ENCODE measurements at regions not wholly inside any gene's neighbourhood (a gene's known extent, or its start where the extent isn't known, plus 50 kb on each side); places are given as distances from the start of the nearest gene placed in this dataset.

GRCh38 chr15:62798536-62798935, 244.0 kb upstream of the TPM1 start:
- no peak for DNase-seq (ENCODE audit: low read depth in 3 of 3)

DNA sequence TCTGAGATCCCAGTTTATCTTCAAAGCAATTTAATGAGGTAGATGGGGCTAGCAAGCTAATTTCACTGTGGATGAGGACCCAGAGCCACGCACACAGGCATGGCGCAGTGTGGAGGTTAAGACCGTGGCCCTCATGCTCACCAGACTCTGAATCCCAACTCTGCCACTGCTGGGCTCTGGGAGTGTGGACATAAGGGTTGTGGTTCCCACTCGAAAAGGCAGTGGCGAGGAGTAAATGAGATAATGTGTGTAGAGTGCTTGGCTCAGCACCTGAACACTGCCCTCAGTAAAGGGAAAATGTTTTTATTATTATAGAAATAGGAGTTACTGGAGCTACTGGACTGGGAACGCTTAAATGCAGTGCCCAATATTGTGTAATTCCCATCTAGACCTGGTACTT, 243.5 kb upstream of the TPM1 start:
- DNase-seq (ENCODE audit: low read depth in 3 of 3), result no peak

DNA sequence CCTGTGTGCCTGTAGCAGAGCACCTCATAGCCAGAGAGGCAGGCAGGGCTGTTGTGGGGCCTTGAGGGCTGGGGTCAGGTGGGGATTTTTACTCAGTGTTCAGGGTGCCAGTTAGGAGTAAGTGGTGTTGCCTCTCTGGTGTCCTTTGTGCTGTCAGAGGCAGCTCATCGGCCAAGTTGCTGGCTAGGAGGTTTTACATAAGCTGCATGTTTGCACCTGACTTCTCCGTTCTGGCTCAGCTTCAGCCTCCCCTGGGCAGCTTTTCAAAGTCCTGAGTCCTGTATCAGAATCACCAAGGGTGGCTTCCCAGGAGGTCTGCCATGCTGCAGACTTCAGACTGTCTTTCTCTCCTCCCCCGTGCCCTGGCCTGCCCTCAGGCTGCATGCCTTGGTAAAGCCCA, 242.6 kb upstream of the TPM1 start:
- no peak for DNase-seq (ENCODE audit: low read depth in 3 of 3)

- no peak for DNase-seq (ENCODE audit: low read depth in 3 of 3)
These were observed 239.9 kb upstream of the TPM1 start for GRCh38 chr15:62802612-62803011.

DNA sequence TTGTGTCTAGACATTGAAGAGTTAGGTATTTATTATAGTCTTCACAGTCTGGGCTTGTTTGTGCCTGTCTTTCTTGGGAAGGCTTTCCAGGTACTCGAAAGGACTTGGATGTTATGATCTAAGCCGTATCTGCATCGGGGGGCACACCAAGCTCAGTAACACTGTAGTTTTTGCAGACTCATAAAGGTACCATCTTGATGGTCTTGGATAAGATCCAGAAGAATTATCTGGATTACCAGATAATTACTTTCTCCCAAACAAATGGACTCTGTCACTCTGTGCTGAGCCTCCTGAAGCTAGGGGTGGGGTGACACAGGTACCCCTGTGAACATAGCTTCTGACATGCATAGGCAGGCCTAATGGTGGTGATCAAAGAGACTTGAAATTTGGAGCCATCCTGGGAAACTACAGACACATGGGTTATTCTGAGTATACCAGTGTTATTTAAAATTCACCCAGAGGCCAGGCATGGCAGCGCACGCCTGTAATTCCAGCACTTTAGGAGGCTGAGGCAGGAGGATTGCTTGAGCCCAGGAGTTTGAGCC, 238.6 kb upstream of the TPM1 start:
- DNase-seq (ENCODE audit: low read depth in 3 of 3), result no peak

GRCh38 chr15:62805502-62805901, 237.0 kb upstream of the TPM1 start:
- DNase-seq (ENCODE audit: low read depth in 3 of 3), result no peak

DNA sequence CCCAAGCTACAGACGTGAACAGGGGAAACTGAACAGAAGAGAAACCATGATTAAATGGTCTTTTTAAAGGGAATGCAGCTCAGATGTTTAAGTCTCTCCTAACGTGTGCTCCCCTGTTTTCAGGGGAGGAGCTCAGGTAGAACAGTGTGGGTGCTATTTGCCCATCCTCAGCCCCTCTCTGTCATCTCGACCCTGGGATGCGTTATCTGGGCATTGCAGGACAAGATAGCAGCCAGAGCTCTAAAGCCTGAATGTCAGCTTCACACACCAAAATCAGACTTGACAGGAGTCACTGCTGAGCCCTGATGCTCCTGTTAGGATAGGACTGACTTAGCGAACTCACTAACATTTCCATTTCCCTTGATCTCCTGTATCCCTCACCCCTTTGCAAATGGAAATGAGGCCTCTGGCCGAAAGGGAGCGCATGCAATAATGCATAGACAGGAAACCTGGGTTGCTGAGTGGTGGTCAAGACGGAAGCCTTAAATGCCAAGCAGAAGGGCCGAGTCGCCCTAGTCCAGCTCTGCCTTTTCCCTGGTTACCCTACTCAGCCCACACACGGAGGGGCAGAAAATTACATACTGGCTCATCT, 234.9 kb upstream of the TPM1 start:
- no peak for DNase-seq (ENCODE audit: low read depth in 3 of 3)

DNA sequence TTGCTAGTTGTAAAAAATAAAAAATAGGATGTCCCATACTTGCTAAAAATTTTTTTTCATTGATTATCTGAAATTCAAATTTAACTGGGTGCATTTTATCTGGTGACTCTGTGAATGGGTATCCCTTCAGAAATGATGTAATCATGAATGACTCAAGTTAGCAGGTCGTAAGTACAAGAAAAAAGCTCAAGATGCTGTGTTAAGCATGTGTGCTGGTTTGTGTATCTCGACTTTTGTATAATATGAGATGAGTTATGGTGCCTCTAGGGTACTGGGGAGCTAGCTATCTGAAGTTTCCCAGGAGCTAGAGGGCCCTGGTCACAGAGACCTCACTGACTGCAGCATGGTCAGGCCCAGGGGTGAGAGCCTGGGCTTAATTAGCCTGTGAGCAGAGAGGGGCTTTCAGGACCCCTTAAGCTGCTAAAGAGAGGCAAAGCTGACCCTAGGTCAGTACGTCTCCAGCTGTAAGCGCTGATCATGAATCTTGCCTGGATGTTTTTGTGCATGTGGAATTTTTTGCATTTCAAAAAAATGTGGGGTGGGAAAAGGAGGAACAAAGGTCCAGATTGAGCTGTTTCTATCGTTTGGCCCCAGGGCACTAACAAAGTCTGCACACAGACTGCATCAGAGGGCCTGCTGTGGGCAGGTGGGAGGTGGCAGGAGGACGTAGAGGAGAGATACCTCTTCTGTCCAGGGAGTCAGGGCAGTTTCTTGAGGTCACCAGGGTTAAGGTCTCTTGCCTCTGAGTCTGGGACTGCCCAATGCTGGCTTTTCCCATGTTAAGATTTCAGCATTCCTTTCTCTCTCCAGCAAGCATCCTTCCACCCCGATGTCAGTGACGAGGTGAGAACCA, 233.2 kb upstream of the TPM1 start:
- DNase-seq (ENCODE audit: low read depth in 3 of 3), result no peak

- DNase-seq (ENCODE audit: low read depth in 3 of 3), result no peak
These were observed 232.6 kb upstream of the TPM1 start for GRCh38 chr15:62809968-62810260.

DNA sequence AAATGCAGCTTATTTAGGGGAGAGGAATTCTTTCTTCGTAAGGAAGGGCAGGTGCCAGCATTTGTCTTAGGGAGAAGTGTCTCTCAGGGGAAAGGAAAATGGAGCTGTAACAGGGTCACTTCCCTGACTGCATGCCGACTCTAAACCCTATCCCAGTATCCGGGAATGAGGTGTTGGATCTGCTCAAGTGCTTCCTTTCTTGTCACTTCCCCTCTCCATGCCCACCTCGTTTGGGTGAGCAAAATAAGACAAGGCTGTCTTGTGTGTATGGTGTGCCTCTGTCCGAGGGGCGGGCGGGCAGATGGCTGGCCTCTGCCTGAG, 230.1 kb upstream of the TPM1 start:
- no peak for DNase-seq (ENCODE audit: low read depth in 3 of 3)

GRCh38 chr15:62816342-62817069, 226.0 kb upstream of the TPM1 start:
- DNase-seq (ENCODE audit: low read depth in 3 of 3), result no peak

DNA sequence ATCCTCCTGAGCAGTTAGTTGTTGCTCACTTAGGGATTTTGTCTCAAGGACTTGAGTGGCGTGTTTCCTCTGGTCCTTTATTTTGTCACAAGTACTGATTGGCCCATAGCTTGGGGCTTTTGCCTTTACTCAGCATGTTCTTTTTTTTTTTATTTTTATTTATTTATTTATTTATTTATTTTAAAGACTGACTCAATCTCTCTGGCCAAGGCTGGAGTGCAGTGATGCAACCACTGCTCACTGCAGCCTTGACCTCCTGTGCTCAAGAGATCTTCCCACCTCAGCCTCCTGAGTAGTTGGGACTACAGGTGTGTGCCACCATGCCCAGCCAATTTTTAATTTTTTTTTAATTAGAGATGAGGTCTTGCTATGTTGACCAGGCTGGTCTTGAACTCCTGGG, 223.9 kb upstream of the TPM1 start:
- DNase-seq (ENCODE audit: low read depth in 3 of 3), result no peak

GRCh38 chr15:62821384-62822131, 221.0 kb upstream of the TPM1 start:
- no peak for DNase-seq (ENCODE audit: low read depth in 3 of 3)

DNA sequence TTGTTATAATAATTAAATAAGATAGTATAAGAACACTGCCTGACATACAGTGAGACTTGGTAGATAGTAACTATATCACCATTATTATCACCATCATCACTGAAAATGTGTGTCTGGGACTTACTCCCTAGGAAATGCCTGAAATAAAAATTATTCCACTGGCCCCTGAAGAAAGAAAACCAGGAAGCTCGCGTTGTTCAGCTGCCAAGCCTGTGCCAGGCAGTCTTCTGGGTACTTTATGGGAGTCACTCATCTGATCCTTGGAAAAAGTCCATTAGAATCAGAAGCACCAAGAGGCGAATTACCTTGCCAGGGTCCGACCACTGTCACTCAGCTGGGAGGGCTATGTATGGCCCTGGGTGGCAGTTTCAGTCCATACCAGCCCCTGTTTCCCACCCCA, 220.3 kb upstream of the TPM1 start:
- no peak for DNase-seq (ENCODE audit: low read depth in 3 of 3)

- DNase-seq (ENCODE audit: low read depth in 3 of 3), result no peak
These were observed 219.0 kb upstream of the TPM1 start for GRCh38 chr15:62823561-62823960.

DNA sequence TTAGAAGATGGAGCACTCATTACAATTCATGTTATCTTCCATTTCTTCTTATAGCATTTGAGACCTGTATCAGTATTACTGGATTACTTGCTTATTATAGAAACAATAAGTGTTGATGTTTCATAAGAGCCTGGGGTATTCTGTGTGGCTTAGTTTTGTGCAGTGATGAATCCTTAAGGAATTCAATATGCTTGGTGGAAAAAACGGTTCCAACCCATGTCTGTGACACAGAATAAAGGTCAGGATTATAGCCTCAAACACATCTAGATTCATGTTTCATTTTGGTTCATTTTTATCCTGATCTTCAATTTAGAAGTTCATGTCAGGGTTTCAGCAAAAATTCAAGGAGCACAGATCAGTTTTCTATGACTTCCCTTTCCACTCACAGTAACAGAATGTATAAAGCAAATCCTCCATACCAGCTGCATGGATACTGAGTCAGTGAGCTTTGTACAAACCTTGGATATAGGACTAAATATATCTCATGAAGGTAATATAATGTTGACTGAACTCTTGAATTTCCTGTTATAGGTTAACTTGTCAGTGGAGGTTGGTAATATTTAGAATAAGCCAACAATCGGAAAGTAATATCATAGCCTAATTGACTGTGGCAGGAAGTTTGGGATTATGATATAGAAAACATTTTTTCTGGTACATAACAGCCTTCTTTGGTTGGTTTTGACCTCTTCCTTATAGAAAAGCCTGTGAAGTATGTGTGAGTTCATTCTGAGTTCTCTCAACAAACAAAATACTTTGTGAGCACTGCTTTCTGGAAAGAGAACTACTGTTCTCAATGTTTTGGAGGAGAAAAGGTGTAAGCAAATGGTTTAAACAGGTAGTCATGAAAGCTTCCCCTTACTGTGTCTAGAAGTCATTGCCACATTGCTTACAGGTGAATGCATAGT, 218.2 kb upstream of the TPM1 start:
- DNase-seq (ENCODE audit: low read depth in 3 of 3), result no peak

DNA sequence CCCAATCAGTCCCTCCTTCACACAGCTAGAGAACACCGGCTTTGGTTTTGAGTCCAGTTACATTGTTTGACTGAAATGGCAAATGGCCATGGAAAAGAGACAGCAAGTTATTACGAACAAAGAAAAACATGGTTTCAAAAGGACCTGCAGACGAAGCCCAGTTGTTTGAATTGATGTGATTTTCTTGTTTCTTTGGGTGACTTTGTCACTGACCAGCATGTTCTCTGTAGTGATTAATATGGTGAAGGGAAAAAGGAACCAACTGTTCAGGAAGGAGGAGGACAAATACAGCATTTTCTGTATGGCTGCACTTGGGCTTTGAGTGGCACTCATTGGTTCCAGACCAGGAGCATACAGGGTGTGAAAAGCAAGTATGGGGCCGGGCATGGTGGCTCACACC, 217.4 kb upstream of the TPM1 start:
- no peak for DNase-seq (ENCODE audit: low read depth in 3 of 3)

GRCh38 chr15:62826561-62826960, 216.0 kb upstream of the TPM1 start:
- DNase-seq (ENCODE audit: low read depth in 3 of 3), result no peak

DNA sequence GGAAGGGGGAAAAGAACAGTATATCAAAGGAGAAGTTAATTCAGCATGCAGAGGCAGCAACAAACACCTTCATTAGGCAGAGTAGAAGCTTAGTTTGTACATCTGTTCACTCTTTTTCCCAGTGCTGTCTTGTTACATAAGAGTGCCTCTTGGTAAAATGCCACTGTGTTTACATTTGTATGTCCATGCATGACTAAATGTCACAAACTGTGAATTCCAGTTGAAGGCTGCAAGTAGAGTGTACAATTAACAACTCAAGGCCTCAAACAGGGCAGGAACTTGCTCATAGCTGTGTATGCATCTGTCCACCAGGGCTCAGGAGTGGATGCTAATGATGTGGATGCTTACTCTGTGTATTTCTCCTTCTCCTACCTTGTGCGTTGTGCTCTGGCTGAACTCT, 214.2 kb upstream of the TPM1 start:
- DNase-seq (ENCODE audit: low read depth in 3 of 3), result no peak

GRCh38 chr15:62832231-62832630, 210.3 kb upstream of the TPM1 start:
- no peak for DNase-seq (ENCODE audit: low read depth in 3 of 3)

GRCh38 chr15:62833646-62834045, 208.9 kb upstream of the TPM1 start:
- no peak for DNase-seq (ENCODE audit: low read depth in 3 of 3)

All from stimulated activated CD4-positive, alpha-beta T cell treated with anti-CD3 and anti-CD28 coated beads, TNF-alpha, amount 100 ng/mL, for 24 hours (primary cell).